ENCODE measurements at regions not wholly inside any gene's neighbourhood (a gene's known extent, or its start where the extent isn't known, plus 50 kb on each side); places are given as distances from the start of the nearest gene placed in this dataset.

DNA sequence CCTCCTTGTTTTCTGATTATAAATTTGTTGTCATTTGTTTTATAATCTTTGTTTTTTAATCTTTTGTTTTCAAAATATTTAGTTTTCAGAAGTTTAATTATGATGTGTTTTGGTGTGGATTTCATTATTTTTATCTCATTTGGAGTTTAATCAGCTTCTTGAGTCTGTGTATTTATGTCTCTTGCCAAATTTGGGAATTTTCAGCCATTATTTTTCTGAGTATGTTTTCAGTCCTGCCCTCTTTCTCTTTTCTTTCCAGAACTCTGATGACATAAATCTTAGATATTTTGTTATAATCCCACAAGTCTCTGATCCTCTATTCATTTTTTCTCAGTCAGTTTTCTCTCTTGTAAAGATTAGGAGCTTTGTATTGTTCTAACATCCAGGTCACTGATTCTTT lies 89.8 kb downstream of the RHOU start:
- ATAC-seq (no peak), DNase-seq (no peak)
- TF ChIP-seq, protein P1, sequence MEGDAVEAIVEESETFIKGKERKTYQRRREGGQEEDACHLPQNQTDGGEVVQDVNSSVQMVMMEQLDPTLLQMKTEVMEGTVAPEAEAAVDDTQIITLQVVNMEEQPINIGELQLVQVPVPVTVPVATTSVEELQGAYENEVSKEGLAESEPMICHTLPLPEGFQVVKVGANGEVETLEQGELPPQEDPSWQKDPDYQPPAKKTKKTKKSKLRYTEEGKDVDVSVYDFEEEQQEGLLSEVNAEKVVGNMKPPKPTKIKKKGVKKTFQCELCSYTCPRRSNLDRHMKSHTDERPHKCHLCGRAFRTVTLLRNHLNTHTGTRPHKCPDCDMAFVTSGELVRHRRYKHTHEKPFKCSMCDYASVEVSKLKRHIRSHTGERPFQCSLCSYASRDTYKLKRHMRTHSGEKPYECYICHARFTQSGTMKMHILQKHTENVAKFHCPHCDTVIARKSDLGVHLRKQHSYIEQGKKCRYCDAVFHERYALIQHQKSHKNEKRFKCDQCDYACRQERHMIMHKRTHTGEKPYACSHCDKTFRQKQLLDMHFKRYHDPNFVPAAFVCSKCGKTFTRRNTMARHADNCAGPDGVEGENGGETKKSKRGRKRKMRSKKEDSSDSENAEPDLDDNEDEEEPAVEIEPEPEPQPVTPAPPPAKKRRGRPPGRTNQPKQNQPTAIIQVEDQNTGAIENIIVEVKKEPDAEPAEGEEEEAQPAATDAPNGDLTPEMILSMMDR (IDR thresholded peaks at IDR 0.05) = no peak
- no peak for TF ChIP-seq POLR2A (IDR thresholded peaks at IDR 0.05)
- intact Hi-C loops (cut with DNase I) = loop anchor here in 1 of 10 donors (10.0 kb wide), 1 partner anchor 90 kb away; the partner anchor contains the start of gene RHOU
- Histone ChIP-seq H3K36me3 (no peaks in the 10 kb centered on the region), H3K4me1 (peaks cover 0 to 34% (median 0%) of the 10 kb centered on the region in 12 donors), H3K4me3 (no peak overlapping the region), H3K9me3 (no peaks in the 10 kb centered on the region), H3K27me3 (peaks cover 0 to 18% (median 0%) of the 10 kb centered on the region in 9 donors), H3K27ac (no peak overlapping the region)

DNA sequence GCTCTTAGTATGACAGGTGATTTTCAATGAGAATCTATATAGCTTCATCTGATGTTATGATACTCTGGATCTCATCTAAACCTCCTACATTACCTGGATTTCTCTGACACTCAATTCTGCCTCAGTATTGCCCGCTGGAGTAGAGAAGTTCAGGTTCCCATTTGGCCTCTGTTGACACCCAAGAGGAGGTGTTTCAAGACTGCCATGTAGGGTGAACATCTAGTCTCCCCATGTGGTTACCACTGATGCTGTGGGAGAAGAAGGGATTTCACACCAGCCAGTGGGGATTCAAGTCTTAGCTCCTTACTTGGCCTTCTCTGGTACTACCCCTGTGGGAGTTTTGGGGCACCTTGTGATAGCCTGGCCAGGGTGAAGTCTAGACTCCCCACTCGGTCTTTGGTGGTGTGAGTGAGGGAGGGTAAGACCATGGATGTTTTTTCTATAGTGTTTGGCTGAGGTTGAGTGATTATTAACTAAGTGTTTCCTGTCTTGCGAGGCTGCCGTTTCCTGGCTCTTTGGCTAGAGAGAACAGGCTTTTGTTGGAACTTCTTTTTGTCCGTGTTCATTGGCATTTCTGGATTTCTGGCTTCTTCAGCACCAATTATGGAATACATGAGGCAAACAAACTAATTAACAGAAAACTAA lies 90.7 kb downstream of the RHOU start:
- TF ChIP-seq POLR2A (IDR thresholded peaks at IDR 0.05) = no peak
- TF ChIP-seq, protein P1 (IDR thresholded peaks at IDR 0.05) = no peak
- intact Hi-C loops (cut with DNase I) = loop anchor here in 1 of 10 donors (10.0 kb wide), 1 partner anchor 91 kb away; the partner anchor contains the start of gene RHOU
- DNase-seq (no peak), ATAC-seq (no peak)
- H3K4me1 ChIP-seq = peaks cover 0 to 34% (median 0%) of the 10 kb centered on the region in 12 donors
- 44 to 59% (median 52%) methylated on average over 5 of the region's 5 CpGs for WGBS, 4 donors
- H3K27ac ChIP-seq = peak overlapping the region in 1 of 12 donors; percentile 74
- peaks cover 0 to 18% (median 0%) of the 10 kb centered on the region in 9 donors for H3K27me3 ChIP-seq
- H3K36me3 ChIP-seq = no peaks in the 10 kb centered on the region
- no peak overlapping the region for H3K4me3 ChIP-seq
- no peaks in the 10 kb centered on the region for H3K9me3 ChIP-seq

DNA sequence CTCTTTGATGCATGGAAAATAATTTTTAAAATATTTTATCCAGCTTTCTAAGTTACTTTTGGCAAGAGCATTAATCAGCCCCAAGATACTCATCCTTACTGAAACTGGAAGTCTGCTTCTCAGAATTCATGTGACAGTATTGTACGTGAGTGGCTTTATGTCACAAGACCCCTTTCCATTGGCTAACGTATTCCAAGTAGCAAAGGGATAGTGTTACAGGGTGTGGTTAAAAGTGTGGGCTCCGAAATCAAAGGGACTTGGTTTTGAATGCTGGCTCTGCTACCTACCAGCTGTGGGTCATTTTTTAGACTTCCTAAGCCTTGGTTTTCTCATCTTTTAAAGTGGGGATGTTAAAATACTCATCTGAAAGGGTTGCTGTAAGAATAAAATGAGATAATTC lies 91.7 kb downstream of the RHOU start:
- peak overlapping the region in 1 of 12 donors; percentile 74 for H3K27ac ChIP-seq
- 19 to 35% (median 25%) methylated on average over 3 of the region's 3 CpGs for WGBS, 4 donors
- TF ChIP-seq, protein P1 (IDR thresholded peaks at IDR 0.05) = no peak
- TF ChIP-seq POLR2A (IDR thresholded peaks at IDR 0.05) = no peak
- H3K4me3 ChIP-seq = no peak overlapping the region
- peaks cover 0 to 18% (median 0%) of the 10 kb centered on the region in 9 donors for H3K27me3 ChIP-seq
- intact Hi-C loops (cut with DNase I) = loop anchor here in 1 of 10 donors (10.0 kb wide), 1 partner anchor 92 kb away; the partner anchor contains the start of gene RHOU
- DNase-seq = no peak
- H3K36me3 ChIP-seq = no peaks in the 10 kb centered on the region
- ATAC-seq = peak in 3 of 4 donors; percentile 46 to 61 (median 53)
- H3K9me3 ChIP-seq = no peaks in the 10 kb centered on the region
- peaks cover 0 to 34% (median 0%) of the 10 kb centered on the region in 12 donors for H3K4me1 ChIP-seq

DNA sequence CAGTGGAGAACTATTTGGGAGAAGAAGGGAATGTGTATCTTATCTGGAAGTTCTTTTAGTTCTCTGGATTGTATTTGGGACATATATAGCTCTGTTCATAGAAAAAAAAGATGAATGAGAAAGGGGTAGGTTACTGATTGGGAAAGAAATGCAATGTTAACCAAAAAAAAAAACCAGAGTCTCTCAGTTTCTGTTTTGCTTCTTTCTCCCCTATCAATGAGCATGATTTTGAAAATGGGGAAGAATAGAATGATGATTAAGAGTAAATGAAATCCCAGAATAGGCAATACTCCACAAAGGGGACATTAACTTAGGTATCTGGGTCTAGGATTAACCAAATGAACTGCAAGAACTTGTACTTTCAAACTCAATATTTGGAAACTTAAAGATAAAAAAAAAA lies 92.9 kb downstream of the RHOU start:
- intact Hi-C loops (cut with DNase I) = loop anchor here in 1 of 10 donors (10.0 kb wide), 1 partner anchor 93 kb away; the partner anchor contains the start of gene RHOU
- Histone ChIP-seq H3K27me3 (peaks cover 0 to 19% (median 0%) of the 10 kb centered on the region in 9 donors), H3K36me3 (no peaks in the 10 kb centered on the region), H3K4me1 (peaks cover 0 to 34% (median 0%) of the 10 kb centered on the region in 12 donors), H3K9me3 (no peaks in the 10 kb centered on the region), H3K27ac (peak overlapping the region in 1 of 12 donors; percentile 74), H3K4me3 (no peak overlapping the region)
- ATAC-seq (no peak), DNase-seq (no peak)
- no peak for TF ChIP-seq POLR2A (IDR thresholded peaks at IDR 0.05)
- TF ChIP-seq, protein P1 (IDR thresholded peaks at IDR 0.05) = no peak
